SK-N-SH (cell line): ENCODE measurements at regions not wholly inside any gene's neighbourhood (a gene's known extent, or its start where the extent isn't known, plus 50 kb on each side); places are given as distances from the start of the nearest gene placed in this dataset.

Source experiments
- CTCF ChIA-PET: fragments of 300-600, 350-600 bp; formaldehyde crosslinking; extraction: SDS; loops from one replicate; lab custom pipeline; 2021; lab: Yijun Ruan, JAX
- POLR2A ChIA-PET: fragments of 350-600 bp; sonication (Branson Sonifier 250); formaldehyde crosslinking; extraction: SDS; loops from one replicate; lab custom pipeline; 2020; ENCODE audit warnings: antibody characterized with exemption, inconsistent platforms; lab: Yijun Ruan, JAX
- DNase-seq: peaks from one replicate; pipeline ENCODE4 v3.0.0; 2012
- H2AFZ ChIP-seq: fragments of 200-600 bp; sonication (generic); 2 replicates; pipeline ENCODE4 v1.8.1; 2016; ENCODE audit warnings: antibody characterized with exemption, mild to moderate bottlenecking, low read depth
- H3F3A ChIP-seq: fragments of 200-600 bp; sonication (generic); replicated peaks from 2 replicates; pipeline ENCODE3; 2016; ENCODE audit warnings: antibody characterized with exemption, mild to moderate bottlenecking; ENCODE audit not compliant: insufficient read depth
- H3K27ac ChIP-seq, 2 experiments: fragments of 200-500 bp in 1 of 2; fragments of 200-600 bp in 1 of 2; sonication (Bioruptor generic) in 1 of 2; sonication (generic), shearing (Covaris generic) in 1 of 2; 2 replicates each; pipeline versions ENCODE4 v1.5.1 to v1.6.1; 2014 to 2016; ENCODE audit warnings: low read depth in 2 of 2, inconsistent platforms in 1 of 2, low read length in 1 of 2, mild to moderate bottlenecking in 1 of 2, mixed read lengths in 1 of 2
- H3K27me3 ChIP-seq: fragments of 200-600 bp; sonication (generic), shearing (Covaris generic); 2 replicates; pipeline ENCODE4 v1.6.1; 2016; ENCODE audit warnings: mixed run types; ENCODE audit not compliant: insufficient read depth
- H3K36me3 ChIP-seq, 2 experiments: fragments of 200-500 bp in 1 of 2; fragments of 200-600 bp in 1 of 2; sonication (Bioruptor generic) in 1 of 2; sonication (generic) in 1 of 2; replicated peaks in 1 of 2; 2 replicates each; pipeline versions ENCODE3 to v1.5.1; 2014 to 2016; ENCODE audit warnings: low read length in 1 of 2, mild to moderate bottlenecking in 1 of 2; ENCODE audit not compliant: insufficient read depth in 2 of 2, control insufficient read depth in 1 of 2
- H3K4me1 ChIP-seq, 2 experiments: fragments of 200-500 bp in 1 of 2; fragments of 200-600 bp in 1 of 2; sonication (Bioruptor generic) in 1 of 2; sonication (generic), shearing (Covaris generic) in 1 of 2; 2 replicates each; pipeline versions ENCODE4 v1.5.1 to v1.6.1; 2014 to 2016; ENCODE audit warnings: low read depth in 1 of 2, low read length in 1 of 2, mixed run types in 1 of 2; ENCODE audit not compliant: insufficient read depth in 2 of 2, control insufficient read depth in 1 of 2
- H3K4me2 ChIP-seq: fragments of 200-600 bp; sonication (generic), shearing (Covaris generic); 2 replicates; pipeline ENCODE4 v1.6.1; 2017; ENCODE audit warnings: mixed run types
- H3K4me3 ChIP-seq, 2 experiments: fragments of 200-500 bp in 1 of 2; fragments of 200-600 bp in 1 of 2; sonication (Bioruptor generic) in 1 of 2; sonication (generic), shearing (Covaris generic) in 1 of 2; 2 replicates each; pipeline versions ENCODE4 v1.5.1 to v1.8.1; 2014 to 2016; ENCODE audit warnings: low read depth in 2 of 2, inconsistent platforms in 1 of 2, low read length in 1 of 2, mild to moderate bottlenecking in 1 of 2, mixed read lengths in 1 of 2, moderate library complexity in 1 of 2
- H3K79me2 ChIP-seq: fragments of 200-600 bp; sonication (generic); 2 replicates; pipeline ENCODE4 v1.8.1; 2017; ENCODE audit warnings: mild to moderate bottlenecking; ENCODE audit not compliant: insufficient read depth
- H3K9ac ChIP-seq: fragments of 200-600 bp; sonication (generic); 2 replicates; pipeline ENCODE4 v1.6.1; 2017; ENCODE audit warnings: mixed run types
- H3K9me2 ChIP-seq: fragments of 200-600 bp; sonication (generic); 2 replicates; pipeline ENCODE4 v1.6.1; 2017; ENCODE audit warnings: mixed run types
- H3K9me3 ChIP-seq: fragments of 200-600 bp; sonication (generic); 2 replicates; pipeline ENCODE4 v1.6.1; 2017; ENCODE audit warnings: mixed run types, mild to moderate bottlenecking, moderate library complexity
- H4K20me1 ChIP-seq: fragments of 200-600 bp; sonication (generic); 2 replicates; pipeline ENCODE4 v1.6.1; 2017; ENCODE audit warnings: mild to moderate bottlenecking, mixed run types; ENCODE audit not compliant: insufficient read depth
- CHD2 ChIP-seq: fragments of 150-350 bp; IDR thresholded peaks from 2 replicates; pipeline ENCODE4 v1.6.1; 2018; ENCODE audit warnings: low read length; ENCODE audit not compliant: partially characterized antibody
- ELF1 ChIP-seq: IDR thresholded peaks from 2 replicates; pipeline ENCODE4 v1.4.0; 2012
- EZH2phosphoT487 ChIP-seq: fragments of 200-600 bp; sonication (generic); IDR thresholded peaks from 2 replicates; pipeline ENCODE4 v1.6.1; 2017; ENCODE audit warnings: low read depth, mixed run types, mild to moderate bottlenecking, antibody characterized with exemption, moderate library complexity, borderline replicate concordance
- FOXJ3 ChIP-seq: sonication (generic); formaldehyde crosslinking; IDR thresholded peaks from 2 replicates; pipeline ENCODE4 v1.5.1; 2020; ENCODE audit warnings: mild to moderate bottlenecking, missing genetic modification reagents
- FOXM1 ChIP-seq: IDR thresholded peaks from 2 replicates; pipeline ENCODE4 v1.4.0; 2012; ENCODE audit warnings: low read depth, mild to moderate bottlenecking
- GATA2 ChIP-seq: sonication (generic); formaldehyde crosslinking; IDR thresholded peaks from 2 replicates; pipeline ENCODE4 v1.5.0; 2020; ENCODE audit warnings: mild to moderate bottlenecking, missing genetic modification reagents
- IRF3 ChIP-seq: fragments of 150-350 bp; IDR thresholded peaks from 2 replicates; pipeline ENCODE4 v1.6.1; 2016; ENCODE audit warnings: mild to moderate bottlenecking, low read depth, low read length
- JUND ChIP-seq: IDR thresholded peaks from 2 replicates; pipeline ENCODE4 v1.4.0; 2012
- MXI1 ChIP-seq: IDR thresholded peaks from 2 replicates; pipeline ENCODE4 v1.6.1; 2012; ENCODE audit warnings: mild to moderate bottlenecking, low read depth, low read length, improper control_type of control experiment
- NFIC ChIP-seq: IDR thresholded peaks from 2 replicates; pipeline ENCODE4 v1.4.0; 2012; ENCODE audit warnings: borderline replicate concordance
- RCOR1 ChIP-seq: fragments of 150-350 bp; IDR thresholded peaks from 2 replicates; pipeline ENCODE4 v1.6.1; 2017; ENCODE audit warnings: antibody characterized with exemption, low read length
- REST ChIP-seq: IDR thresholded peaks from 2 replicates; pipeline ENCODE4 v1.6.1; 2012; ENCODE audit warnings: mild to moderate bottlenecking, low read depth, low read length, moderate library complexity
- RXRA ChIP-seq: IDR thresholded peaks from 2 replicates; pipeline ENCODE4 v1.4.0; 2012; ENCODE audit warnings: low read depth, mild to moderate bottlenecking, borderline replicate concordance
- SMC3 ChIP-seq: IDR thresholded peaks from 2 replicates; pipeline ENCODE4 v1.6.1; 2012; ENCODE audit warnings: low read depth, low read length, improper control_type of control experiment
- TCF12 ChIP-seq: IDR thresholded peaks from 2 replicates; pipeline ENCODE4 v1.4.0; 2012
- TEAD4 ChIP-seq: IDR thresholded peaks from 2 replicates; pipeline ENCODE4 v1.4.0; 2012; ENCODE audit warnings: mild to moderate bottlenecking, borderline replicate concordance; ENCODE audit not compliant: insufficient read depth
- USF1 ChIP-seq: IDR thresholded peaks from 2 replicates; pipeline ENCODE4 v1.4.0; 2012; ENCODE audit warnings: low read depth, borderline replicate concordance
- USF2 ChIP-seq: fragments of 150-350 bp; IDR thresholded peaks from 2 replicates; pipeline ENCODE4 v1.6.1; 2017; ENCODE audit warnings: antibody characterized with exemption, low read length, low read depth, borderline replicate concordance
- YY1 ChIP-seq: IDR thresholded peaks from 2 replicates; pipeline ENCODE4 v1.4.0; 2012; ENCODE audit warnings: low read depth, mild to moderate bottlenecking
- WGBS: methylation state at CpG from one replicate; pipeline ENCODE4 v1.1.6; 2017; ENCODE audit warnings: low lambda C conversion rate; 5-methylcytosine and 5-hydroxymethylcytosine counted together

GRCh38 chr18:43703050-43703449, 425.8 kb upstream of the SYT4 start:
- 54% methylated on average over 2 of the region's 2 CpGs for WGBS
- POLR2A ChIA-PET, result no interaction called here
- no peaks in the 10 kb centered on the region for H3K4me1 ChIP-seq
- H3K79me2 ChIP-seq, result no peaks in the 10 kb centered on the region
- H3F3A ChIP-seq, result no peaks in the 10 kb centered on the region
- no peaks in the 10 kb centered on the region for H3K9me2 ChIP-seq
- TF ChIP-seq YY1 (no peak), JUND (no peak), TCF12 (no peak), MXI1 (no peak), TEAD4 (no peak), FOXM1 (no peak), RCOR1 (no peak), CHD2 (no peak), IRF3 (no peak), SMC3 (no peak), ELF1 (no peak), NFIC (no peak)
- no peaks in the 10 kb centered on the region for H3K9me3 ChIP-seq
- no peak overlapping the region for H3K9ac ChIP-seq
- no peak overlapping the region for H3K4me3 ChIP-seq
- no peaks in the 10 kb centered on the region for H3K27me3 ChIP-seq
- no peak overlapping the region for H3K4me2 ChIP-seq
- no peak for DNase-seq
- CTCF ChIA-PET, result interaction anchor here (1.0 kb wide), 1 partner anchor 8 kb away, joined by 4 read pairs; no protein-coding TSS in a partner anchor
- H2AFZ ChIP-seq, result no peak overlapping the region
- H4K20me1 ChIP-seq, result no peaks in the 10 kb centered on the region
- no peak overlapping the region for H3K27ac ChIP-seq
- no peaks in the 10 kb centered on the region for H3K36me3 ChIP-seq

GRCh38 chr18:43705850-43706249, 428.6 kb upstream of the SYT4 start:
- Histone ChIP-seq H3K4me1 (no peaks in the 10 kb centered on the region), H3K27me3 (no peaks in the 10 kb centered on the region), H3K36me3 (no peaks in the 10 kb centered on the region), H3K9ac (no peak overlapping the region), H3K9me3 (no peaks in the 10 kb centered on the region), H3K9me2 (no peaks in the 10 kb centered on the region), H2AFZ (no peak overlapping the region), H3K27ac (no peak overlapping the region), H4K20me1 (no peaks in the 10 kb centered on the region), H3K79me2 (no peaks in the 10 kb centered on the region), H3K4me3 (no peak overlapping the region), H3F3A (no peaks in the 10 kb centered on the region), H3K4me2 (no peak overlapping the region)
- ChIA-PET POLR2A (no interaction called here), CTCF (no interaction called here)
- WGBS, result 74% methylated on average over 4 of the region's 4 CpGs
- DNase-seq, result no peak
- TF ChIP-seq EZH2phosphoT487 (no peak), USF2 (no peak), FOXJ3 (CRISPR knock-in tag) (no peak), YY1 (no peak), REST (no peak), SMC3 (no peak), IRF3 (no peak), GATA2 (CRISPR knock-in tag) (no peak), FOXM1 (no peak), RXRA (no peak), USF1 (no peak)
